Fibroblast of skin of abdomen (primary cell): ENCODE measurements at regions not wholly inside any gene's neighbourhood (a gene's known extent, or its start where the extent isn't known, plus 50 kb on each side); places are given as distances from the start of the nearest gene placed in this dataset.
"Not testable (repeated sequence)": the region's sequence is repeated elsewhere in the genome, so short reads cannot be mapped to it uniquely, and the experiment has no call there.

Experiments
- DNase-seq: peaks from one replicate; pipeline ENCODE4 v3.0.0-alpha.2; 2013

DNA sequence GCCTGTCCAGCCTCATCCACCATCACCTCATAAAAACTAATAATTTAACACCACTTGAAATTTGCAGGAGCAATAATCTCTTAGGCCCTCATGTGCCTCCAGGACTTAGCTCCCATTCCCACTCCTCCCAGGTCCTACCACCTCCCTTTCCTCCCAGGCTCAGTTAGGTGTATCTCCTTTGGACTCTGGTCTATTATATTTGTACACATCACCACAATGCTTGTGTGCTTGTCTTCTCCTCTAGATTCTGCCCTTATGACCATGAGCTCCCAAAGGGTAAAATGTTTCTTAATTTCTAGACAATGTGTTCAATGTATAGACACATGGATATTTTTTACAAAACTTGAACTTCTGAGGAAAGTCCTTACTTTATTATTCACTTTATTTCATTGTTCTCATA lies 182.0 kb upstream of the ZC3H15 start:
- DNase-seq, result no peak

- DNase-seq, result no peak
Observed at GRCh38 chr2:186306754-186307153, 179.3 kb upstream of the ZC3H15 start.

- no peak for DNase-seq
Observed at GRCh38 chr2:186307871-186308270, 178.2 kb upstream of the ZC3H15 start.

DNA sequence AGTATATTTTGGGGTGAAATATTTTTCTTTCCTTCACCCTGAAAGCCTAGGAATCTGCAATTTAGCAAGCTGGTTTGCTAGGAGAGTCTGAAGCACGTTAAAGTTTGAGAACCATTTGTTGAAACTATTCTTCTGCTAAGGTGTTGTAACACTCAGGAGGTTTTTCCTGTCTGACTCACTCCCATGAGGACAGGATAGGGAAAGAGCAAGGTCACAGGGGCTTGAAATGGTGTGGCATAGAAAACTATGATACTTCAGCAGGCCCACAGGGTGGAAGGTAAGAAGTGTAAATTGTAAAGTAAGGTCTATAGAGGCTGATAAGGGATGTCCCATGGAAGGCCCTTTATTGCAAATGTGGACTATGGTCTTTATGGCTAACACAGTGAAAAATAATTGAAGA lies 177.7 kb upstream of the ZC3H15 start:
- DNase-seq, result peak; percentile 8

DNA sequence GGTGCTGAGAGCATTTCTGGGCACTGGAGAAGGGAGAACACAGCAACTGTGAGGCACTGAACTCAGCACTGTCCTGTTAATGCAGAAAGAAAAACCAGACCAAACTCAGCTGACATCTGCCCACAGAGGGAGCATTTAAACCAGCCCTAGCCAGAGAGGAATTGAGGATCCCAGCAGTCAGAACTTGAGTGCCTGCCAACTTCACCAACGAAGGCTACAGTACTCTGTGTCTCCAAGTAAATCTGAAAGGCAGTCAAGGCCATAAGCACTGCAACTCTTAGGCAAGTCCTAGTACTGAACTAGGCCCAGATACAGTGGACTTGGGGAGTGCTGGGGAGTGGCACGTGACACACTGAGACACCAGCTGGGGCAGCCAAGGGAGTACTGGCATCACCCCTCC lies 176.2 kb upstream of the ZC3H15 start:
- DNase-seq, result peak; percentile 23

DNA sequence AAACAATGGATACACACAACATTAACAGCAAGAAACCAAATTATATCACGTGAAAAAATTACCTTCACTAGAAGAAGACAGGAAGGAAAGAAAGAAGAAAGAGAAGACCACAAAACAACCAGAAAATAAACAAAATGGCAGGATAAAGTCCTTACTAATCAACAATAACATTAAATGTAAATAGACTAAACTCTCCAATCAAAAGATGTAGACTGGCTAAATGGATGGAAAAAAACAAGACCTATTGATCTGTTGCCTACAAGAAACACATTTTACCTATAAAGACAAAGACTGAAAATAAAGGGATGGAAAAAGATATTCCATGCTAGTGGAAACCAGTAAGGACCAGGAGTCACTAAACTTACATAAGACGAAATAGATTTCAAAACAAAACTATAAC lies 167.0 kb upstream of the ZC3H15 start:
- no peak for DNase-seq

- DNase-seq, result no peak
Observed at GRCh38 chr2:186325827-186326535, 160.1 kb upstream of the ZC3H15 start.

- no peak for DNase-seq
Observed at GRCh38 chr2:186327251-186327868, 158.7 kb upstream of the ZC3H15 start.

GRCh38 chr2:186328838-186329237 lies 157.2 kb upstream of the ZC3H15 start:
- DNase-seq, result peak; percentile 51

DNA sequence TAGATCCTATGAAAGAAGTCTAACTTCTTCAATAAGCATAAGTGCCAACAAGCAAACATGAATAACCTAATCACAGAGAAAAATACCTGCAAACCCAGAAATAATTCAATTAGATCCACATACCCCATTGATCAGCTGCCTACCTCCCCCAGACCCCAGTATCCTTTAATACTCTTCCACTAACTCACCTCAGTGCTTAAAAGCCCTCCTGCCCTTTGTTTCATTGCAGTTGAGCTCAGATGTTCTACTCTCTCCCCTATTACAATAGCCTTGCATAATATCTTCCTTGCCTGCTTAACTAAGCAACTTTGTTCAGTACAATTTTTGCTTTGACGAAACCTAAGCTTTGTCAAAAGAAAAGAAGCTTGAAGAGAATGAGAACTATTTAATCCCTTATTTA lies 156.0 kb upstream of the ZC3H15 start:
- DNase-seq, result no peak

DNA sequence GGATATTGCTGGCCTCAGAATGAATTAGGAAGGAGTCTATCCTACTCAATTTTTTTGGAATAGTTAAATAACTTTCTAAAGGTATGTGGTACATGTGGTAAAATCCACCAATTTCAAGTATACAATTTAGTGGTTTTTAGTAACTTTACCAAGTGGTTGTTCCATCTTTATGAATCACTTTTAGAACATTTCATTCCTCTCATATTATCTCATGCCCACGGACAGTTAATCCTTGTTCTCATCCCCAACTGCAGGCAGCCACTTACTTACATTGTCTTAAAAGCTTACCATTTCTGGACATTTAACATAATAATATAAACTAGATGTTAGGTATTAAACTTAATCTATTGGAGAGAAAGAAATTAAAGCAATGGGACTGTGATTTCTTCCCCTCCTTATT lies 146.3 kb upstream of the ZC3H15 start:
- peak; percentile 45 for DNase-seq

GRCh38 chr2:186342029-186342428 lies 144.0 kb upstream of the ZC3H15 start:
- DNase-seq, result no peak

DNA sequence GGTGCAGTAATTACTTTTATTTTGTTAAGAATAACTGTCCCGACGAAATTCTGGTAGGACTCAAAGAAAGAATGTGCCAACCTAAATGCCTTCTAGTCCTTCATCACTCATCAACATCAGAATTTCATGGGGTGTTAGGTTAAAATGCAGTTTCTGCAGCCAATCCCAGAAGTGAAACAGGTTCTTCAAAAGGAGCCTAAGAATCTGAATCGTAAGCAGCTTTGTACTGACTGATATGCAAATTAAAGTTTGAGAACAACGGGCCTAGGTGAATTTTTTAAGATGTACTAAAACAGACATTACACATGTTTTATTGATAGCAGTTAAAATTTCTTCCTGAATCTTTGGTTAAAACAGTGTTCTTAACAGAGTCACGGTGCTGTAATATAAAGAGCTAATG lies 140.3 kb upstream of the ZC3H15 start:
- DNase-seq, result no peak

DNA sequence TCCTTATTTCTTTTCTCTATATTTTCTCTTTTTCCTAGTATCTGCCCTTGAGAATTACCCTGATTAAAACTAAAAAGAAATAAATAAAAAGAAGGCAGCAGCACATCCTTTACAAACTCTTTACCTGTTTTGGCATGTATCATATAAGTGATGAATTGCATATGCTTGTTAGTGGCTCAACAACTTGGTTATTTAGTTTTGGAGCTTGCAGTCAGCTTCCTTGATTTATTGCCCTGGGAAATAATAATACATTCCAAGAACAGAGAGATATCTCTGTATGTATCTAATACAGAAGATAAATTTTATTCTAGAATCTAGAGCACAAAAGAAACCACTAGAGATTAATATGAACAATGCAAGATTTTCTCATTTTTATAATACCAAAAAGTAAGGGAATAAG lies 139.8 kb upstream of the ZC3H15 start:
- no peak for DNase-seq

GRCh38 chr2:186347472-186347871 lies 138.6 kb upstream of the ZC3H15 start:
- peak; percentile 9 for DNase-seq

GRCh38 chr2:186348200-186348599 lies 137.9 kb upstream of the ZC3H15 start:
- no peak for DNase-seq

- DNase-seq, result peak; percentile 82
Observed at GRCh38 chr2:186349508-186349907, 136.6 kb upstream of the ZC3H15 start.

DNA sequence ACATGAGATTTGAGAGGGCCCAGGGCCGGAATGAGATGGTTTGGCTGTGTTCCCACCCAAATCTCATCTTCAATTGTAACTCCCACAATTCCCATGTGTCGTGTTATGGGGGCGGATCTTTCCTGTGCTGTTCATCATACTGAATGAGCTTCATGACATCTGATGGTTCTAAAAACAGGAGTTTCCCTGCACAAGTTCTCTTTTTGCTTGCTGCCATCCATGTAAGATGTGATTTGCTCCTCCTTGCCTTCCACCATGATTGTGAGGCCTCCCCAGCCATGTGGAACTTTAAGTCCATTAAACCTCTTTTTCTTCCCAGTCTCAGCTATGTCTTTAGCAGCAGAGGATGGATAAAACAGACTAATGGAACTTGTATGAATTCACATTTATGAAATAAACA lies 131.9 kb upstream of the ZC3H15 start:
- not testable (repeated sequence) for DNase-seq

- DNase-seq, result peak; percentile 34
Observed at GRCh38 chr2:186365406-186365805, 120.7 kb upstream of the ZC3H15 start.

DNA sequence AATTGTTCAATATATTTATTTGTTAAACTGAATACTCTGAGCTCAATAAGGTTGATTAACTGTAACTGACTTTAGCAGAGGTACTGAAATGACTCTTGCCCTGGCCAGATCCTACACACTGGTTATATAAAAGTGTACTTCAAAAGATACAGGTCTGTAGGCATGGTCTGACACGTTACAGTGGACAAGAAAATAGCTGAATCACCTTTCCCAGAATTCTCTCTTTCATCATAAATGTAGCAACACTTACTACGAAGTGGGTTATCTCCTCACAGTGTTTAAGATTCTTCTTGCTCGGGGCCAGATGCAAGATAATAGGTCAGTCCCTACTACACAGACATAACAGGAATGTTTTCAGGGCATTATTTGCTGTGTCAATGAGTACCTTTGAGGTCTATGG lies 107.0 kb upstream of the ZC3H15 start:
- DNase-seq, result no peak

GRCh38 chr2:186380805-186381204 lies 105.3 kb upstream of the ZC3H15 start:
- no peak for DNase-seq

GRCh38 chr2:186381573-186381972 lies 104.5 kb upstream of the ZC3H15 start:
- no peak for DNase-seq

- DNase-seq, result no peak
Observed at GRCh38 chr2:186382932-186383331, 103.1 kb upstream of the ZC3H15 start.

- no peak for DNase-seq
Observed at GRCh38 chr2:186384226-186384625, 101.8 kb upstream of the ZC3H15 start.
